GM12865 (cell line): ENCODE measurements at regions not wholly inside any gene's neighbourhood (a gene's known extent, or its start where the extent isn't known, plus 50 kb on each side); places are given as distances from the start of the nearest gene placed in this dataset.

Experiments
- DNase-seq: peaks from one replicate; pipeline ENCODE4 v3.0.0; 2010; ENCODE audit warnings: low read depth
- H3K4me3 ChIP-seq: 2 replicates; pipeline ENCODE4 v1.5.1; 2011; ENCODE audit warnings: mild to moderate bottlenecking, low read depth, low read length, control low read depth
- CTCF ChIP-seq: IDR thresholded peaks from 2 replicates; pipeline ENCODE4 v1.5.1; 2011; ENCODE audit warnings: low read length, control low read depth, low read depth, inconsistent platforms; ENCODE audit not compliant: insufficient read depth; ENCODE audit errors: missing control alignments

GRCh38 chr13:94968757-94969086, 256.4 kb upstream of the SOX21 start:
- no peak overlapping the region for H3K4me3 ChIP-seq
- no peak for DNase-seq
- no peak for TF ChIP-seq CTCF

GRCh38 chr13:94968040-94968756, 255.9 kb upstream of the SOX21 start:
- DNase-seq, result no peak
- no peak for TF ChIP-seq CTCF
- no peak overlapping the region for H3K4me3 ChIP-seq

GRCh38 chr13:94967183-94968039, 255.1 kb upstream of the SOX21 start:
- TF ChIP-seq CTCF, result no peak
- H3K4me3 ChIP-seq, result no peak overlapping the region
- DNase-seq, result peak; percentile 5

- no peak overlapping the region for H3K4me3 ChIP-seq
- no peak for TF ChIP-seq CTCF
- DNase-seq, result no peak
These were observed 254.1 kb upstream of the SOX21 start for GRCh38 chr13:94966422-94966955.

GRCh38 chr13:94959626-94960025, 247.3 kb upstream of the SOX21 start:
- no peak overlapping the region for H3K4me3 ChIP-seq
- no peak for DNase-seq
- TF ChIP-seq CTCF, result no peak

- no peak for DNase-seq
- no peak overlapping the region for H3K4me3 ChIP-seq
These were observed 244.2 kb upstream of the SOX21 start for GRCh38 chr13:94956417-94957110.

More at GRCh38 chr13:94956417-94957110, 244.2 kb upstream of the SOX21 start:
- TF ChIP-seq CTCF, result no peak
